HEK293 (cell line): ENCODE measurements at regions not wholly inside any gene's neighbourhood (a gene's known extent, or its start where the extent isn't known, plus 50 kb on each side); places are given as distances from the start of the nearest gene placed in this dataset.

Experiments
- ATF2 ChIP-seq: fragments of 450-650 bp; formaldehyde crosslinking; IDR thresholded peaks from 2 replicates; pipeline ENCODE4 v1.5.1; 2016; ENCODE audit warnings: missing biosample characterization, missing genetic modification characterization, low read depth
- BCL11A ChIP-seq: fragments of 450-650 bp; formaldehyde crosslinking; IDR thresholded peaks from 2 replicates; pipeline ENCODE4 v1.5.1; 2016; ENCODE audit warnings: low read depth, missing biosample characterization, missing genetic modification characterization
- CTCF ChIP-seq: fragments of 450-650 bp; formaldehyde crosslinking; IDR thresholded peaks from 2 replicates; pipeline ENCODE4 v1.5.1; 2016; ENCODE audit warnings: missing biosample characterization, missing genetic modification characterization
- HIC1 ChIP-seq: fragments of 450-650 bp; formaldehyde crosslinking; IDR thresholded peaks from 2 replicates; pipeline ENCODE4 v1.5.1; 2016; ENCODE audit warnings: missing biosample characterization, missing genetic modification characterization
- KLF16 ChIP-seq: fragments of 450-650 bp; formaldehyde crosslinking; IDR thresholded peaks from 2 replicates; pipeline ENCODE4 v1.5.1; 2017; ENCODE audit warnings: missing biosample characterization, missing genetic modification characterization
- ZNF10 ChIP-seq: fragments of 450-650 bp; formaldehyde crosslinking; IDR thresholded peaks from 2 replicates; pipeline ENCODE4 v1.5.1; 2017; ENCODE audit warnings: missing biosample characterization, missing genetic modification characterization
- ZNF121 ChIP-seq: fragments of 450-650 bp; formaldehyde crosslinking; IDR thresholded peaks from 2 replicates; pipeline ENCODE4 v1.5.1; 2016; ENCODE audit warnings: missing biosample characterization, missing genetic modification characterization
- ZNF26 ChIP-seq: fragments of 450-650 bp; formaldehyde crosslinking; IDR thresholded peaks from 2 replicates; pipeline ENCODE4 v1.5.1; 2016; ENCODE audit warnings: missing biosample characterization, missing genetic modification characterization
- ZNF274 ChIP-seq, 2 experiments: fragments of 200-500 bp in 1 of 2; fragments of 450-650 bp in 1 of 2; sonication (Bioruptor generic) in 1 of 2; formaldehyde crosslinking in 1 of 2; IDR thresholded peaks; 2 replicates each; pipeline versions ENCODE4 v1.5.1 to v1.6.1; 2014 to 2016; ENCODE audit warnings: borderline replicate concordance in 1 of 2, inconsistent platforms in 1 of 2, low read length in 1 of 2, missing biosample characterization in 1 of 2, missing genetic modification characterization in 1 of 2
- ZNF660 ChIP-seq: fragments of 450-650 bp; IDR thresholded peaks from 2 replicates; pipeline ENCODE4 v1.5.1; 2018; ENCODE audit warnings: missing biosample characterization, mild to moderate bottlenecking, missing genetic modification characterization
- ZNF670 ChIP-seq: fragments of 450-650 bp; formaldehyde crosslinking; IDR thresholded peaks from 2 replicates; pipeline ENCODE4 v1.5.1; 2016; ENCODE audit warnings: missing biosample characterization, missing genetic modification characterization, low read depth

- TF ChIP-seq BCL11A (tag by site-specific recombination) = no peak
- no peak for TF ChIP-seq ZNF274 (IDR thresholded peaks at IDR 0.05; ENCODE audit: low read length)
- TF ChIP-seq ZNF274 (tag by site-specific recombination; IDR thresholded peaks at IDR 0.05; ENCODE audit: borderline replicate concordance) = no peak
- no peak for TF ChIP-seq ATF2
- no peak for TF ChIP-seq ZNF670 (tag by site-specific recombination)
- TF ChIP-seq ZNF660 (tag by site-specific recombination) = no peak
- TF ChIP-seq HIC1 (tag by site-specific recombination) = no peak
- no peak for TF ChIP-seq ZNF121 (tag by site-specific recombination)
- no peak for TF ChIP-seq CTCF (tag by site-specific recombination)
- no peak for TF ChIP-seq KLF16 (tag by site-specific recombination)
- no peak for TF ChIP-seq ZNF26 (tag by site-specific recombination)
- TF ChIP-seq ZNF10 (tag by site-specific recombination) = no peak
Observed at GRCh38 chr6:76574746-76575145, 502.3 kb upstream of the IMPG1 start.
